Fibroblast of lung (primary cell): ENCODE measurements at regions not wholly inside any gene's neighbourhood (a gene's known extent, or its start where the extent isn't known, plus 50 kb on each side); places are given as distances from the start of the nearest gene placed in this dataset.

Experiments
- CTCF ChIP-seq, 2 donors: IDR thresholded peaks in 1 of 2; conservative IDR thresholded peaks in 1 of 2; 1 replicate in 1 of 2; 2 replicates in 1 of 2; pipeline ENCODE4 v1.5.1; 2011 to 2012; ENCODE audit warnings: low read length in 2 of 2, control low read depth in 1 of 2, inconsistent platforms in 1 of 2, low read depth in 1 of 2, mild to moderate bottlenecking in 1 of 2
- EZH2 ChIP-seq: IDR thresholded peaks from 2 replicates; pipeline ENCODE4 v1.5.1; 2012; ENCODE audit warnings: low read length, control low read depth, mild to moderate bottlenecking; ENCODE audit errors: missing control alignments

- TF ChIP-seq CTCF (conservative IDR thresholded peaks at IDR 0.05 in 1 of 2, IDR thresholded peaks at IDR 0.05 in 1 of 2; ENCODE audit: low read depth in 1 of 2, low read length in 2 of 2) (no peak), EZH2 (no peak)
These were observed 152.7 kb downstream of the TBXT start for GRCh38 chr6:166014966-166015365.
